ENCODE measurements at regions not wholly inside any gene's neighbourhood (a gene's known extent, or its start where the extent isn't known, plus 50 kb on each side); places are given as distances from the start of the nearest gene placed in this dataset.

DNA sequence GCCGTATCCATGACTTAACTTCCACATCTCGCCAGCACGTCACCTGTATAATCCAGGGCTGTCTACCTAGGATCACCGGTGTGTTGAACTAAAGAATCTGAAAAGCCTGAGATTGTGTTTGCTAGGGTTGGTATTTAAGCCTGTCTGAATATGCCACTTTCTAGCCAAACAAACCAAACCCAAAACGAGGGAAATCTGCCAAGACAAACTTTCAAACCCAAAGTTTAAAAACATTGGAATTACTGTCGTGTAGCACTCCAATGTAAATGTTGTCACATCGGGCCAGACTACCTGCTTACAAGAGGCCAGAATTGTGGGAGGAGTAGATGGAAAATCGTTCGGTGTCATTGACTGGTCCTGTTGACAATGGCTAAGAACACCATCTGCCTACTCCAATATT is 747.8 kb downstream of the EFNB2 start:
- DNase-seq (ENCODE audit: low read depth) = no peak

- DNase-seq (ENCODE audit: low read depth) = no peak
Observed at GRCh38 chr13:105785436-105785835, 750.0 kb downstream of the EFNB2 start.

DNA sequence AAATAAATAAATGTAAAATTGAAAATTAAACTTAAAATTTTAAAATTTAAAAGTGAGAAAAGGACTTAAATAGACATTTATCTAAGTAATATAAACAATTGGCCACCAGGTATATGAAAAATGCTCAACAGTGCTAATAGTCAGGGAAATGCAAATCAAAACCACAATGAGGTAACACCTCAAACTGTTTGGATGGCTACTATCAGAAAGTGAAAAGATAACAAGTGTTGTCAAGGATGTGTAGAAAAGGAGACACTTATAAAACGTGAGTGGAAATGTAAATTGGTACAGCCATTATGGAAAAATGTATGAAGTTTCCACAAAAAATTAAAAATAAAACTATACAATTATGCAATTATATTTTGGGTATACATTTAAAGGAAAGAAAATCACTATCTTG is 752.2 kb downstream of the EFNB2 start:
- no peak for DNase-seq (ENCODE audit: low read depth)

DNA sequence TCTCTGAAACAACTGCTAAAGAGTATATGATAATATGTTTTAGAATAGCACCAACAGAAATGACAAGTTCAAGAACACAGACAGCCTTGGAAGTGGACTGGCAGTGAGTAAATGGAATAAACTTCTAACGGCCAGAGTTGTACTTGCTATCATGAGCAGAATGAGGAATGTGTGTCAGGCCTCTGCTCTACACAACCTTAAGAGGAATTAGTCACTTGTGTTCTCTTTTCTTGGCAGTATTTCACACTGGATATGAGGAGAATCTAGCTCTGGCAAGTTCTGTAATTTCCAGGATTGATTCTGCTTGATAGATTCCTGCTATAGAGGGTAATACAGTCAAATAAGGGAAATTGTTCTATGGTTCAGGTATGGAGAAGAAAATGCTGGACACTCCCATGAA is 757.3 kb downstream of the EFNB2 start:
- no peak for DNase-seq (ENCODE audit: low read depth)

GRCh38 chr13:105774739-105775460 is 760.6 kb downstream of the EFNB2 start:
- DNase-seq (ENCODE audit: low read depth) = no peak

GRCh38 chr13:105773863-105774538 is 761.5 kb downstream of the EFNB2 start:
- no peak for DNase-seq (ENCODE audit: low read depth)

- no peak for DNase-seq (ENCODE audit: low read depth)
Observed at GRCh38 chr13:105773241-105773640, 762.2 kb downstream of the EFNB2 start.

DNA sequence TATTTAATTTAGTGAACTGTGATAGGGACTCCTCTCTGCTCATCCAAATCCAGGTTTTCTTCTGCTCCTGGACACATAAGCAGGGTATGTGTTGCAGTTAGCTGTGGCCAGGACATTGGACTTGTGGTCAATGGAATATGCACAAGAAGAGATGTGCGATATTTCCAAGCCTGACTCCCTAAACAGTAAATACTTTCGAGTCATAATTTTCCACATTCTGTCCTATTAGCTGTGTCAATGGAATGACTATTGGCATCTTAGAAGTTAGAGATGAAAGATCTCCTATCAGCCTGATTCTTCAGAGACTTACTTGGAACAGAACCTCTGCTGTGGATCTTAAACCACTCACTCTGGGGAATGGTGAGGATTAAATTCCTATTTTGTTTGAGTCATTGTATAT is 771.0 kb downstream of the EFNB2 start:
- DNase-seq (ENCODE audit: low read depth) = no peak

- no peak for DNase-seq (ENCODE audit: low read depth)
Observed at GRCh38 chr13:105763851-105764250, 771.6 kb downstream of the EFNB2 start.

GRCh38 chr13:105762096-105762495 is 773.4 kb downstream of the EFNB2 start:
- DNase-seq (ENCODE audit: low read depth) = no peak

DNA sequence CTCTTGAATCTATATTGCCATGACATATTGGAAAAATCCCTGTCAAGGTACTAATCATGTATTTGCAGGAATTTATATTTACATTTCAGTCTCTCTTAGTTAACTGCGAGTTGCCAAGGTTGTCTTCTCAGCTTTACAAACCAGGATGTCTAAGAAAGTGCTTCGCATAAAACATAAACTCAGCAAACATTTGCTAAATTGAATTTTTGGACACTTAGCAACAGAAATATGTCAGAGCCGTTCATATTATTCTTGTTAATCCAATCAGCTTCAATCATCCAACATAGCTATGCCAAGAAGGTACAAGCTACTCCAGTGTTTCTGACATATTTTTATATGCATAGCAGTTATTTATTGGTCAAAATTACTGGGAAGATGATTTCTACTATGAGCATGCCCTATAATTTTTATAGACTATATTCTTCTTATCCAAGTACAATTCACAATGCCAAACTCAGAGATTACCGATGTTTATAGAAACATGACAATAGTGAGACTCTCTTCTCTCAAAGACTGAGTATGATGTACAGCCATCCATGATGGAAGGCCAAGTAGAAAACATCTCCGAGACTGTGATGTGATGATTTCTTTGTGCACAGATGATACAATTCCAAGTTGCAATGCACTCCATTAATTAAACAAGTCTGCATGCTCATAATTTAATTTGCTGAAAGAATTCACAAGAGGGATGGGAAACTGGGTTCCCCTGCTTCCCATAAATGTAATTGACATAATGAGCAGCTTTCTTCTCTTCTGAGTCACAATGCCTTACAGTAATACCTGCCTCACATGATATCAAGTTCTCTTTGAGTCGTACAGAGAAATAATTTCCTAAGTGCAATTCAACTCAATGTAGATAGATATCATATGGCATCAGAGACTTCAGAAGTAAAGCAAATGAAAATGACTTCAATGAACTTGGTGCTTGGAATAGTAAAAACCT is 776.3 kb downstream of the EFNB2 start:
- DNase-seq (ENCODE audit: low read depth) = no peak

DNA sequence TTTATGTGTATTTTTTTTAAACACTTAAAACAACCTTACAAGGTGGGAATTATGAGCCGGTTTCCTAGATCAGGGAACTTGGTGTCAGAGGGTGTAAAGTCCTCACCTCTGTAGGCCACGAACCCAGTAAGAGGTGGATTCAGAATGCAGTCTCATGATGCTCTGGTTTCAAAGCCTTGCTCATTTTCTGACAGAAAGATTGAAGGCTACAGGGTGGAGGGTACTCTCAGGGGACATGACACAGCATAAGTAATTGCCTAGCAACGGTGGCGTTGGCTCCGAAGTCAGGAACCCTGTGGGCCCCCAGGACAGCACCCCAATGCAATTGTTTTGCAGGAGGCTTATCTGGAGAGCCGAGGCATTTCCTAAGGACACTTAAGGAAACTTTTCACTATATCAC is 794.7 kb downstream of the EFNB2 start:
- DNase-seq (ENCODE audit: low read depth) = no peak

- DNase-seq (ENCODE audit: low read depth) = no peak
Observed at GRCh38 chr13:105737688-105738087, 797.8 kb downstream of the EFNB2 start.

GRCh38 chr13:105735281-105735680 is 800.2 kb downstream of the EFNB2 start:
- DNase-seq (ENCODE audit: low read depth) = no peak

GRCh38 chr13:105732806-105733529 is 802.5 kb downstream of the EFNB2 start:
- no peak for DNase-seq (ENCODE audit: low read depth)

DNA sequence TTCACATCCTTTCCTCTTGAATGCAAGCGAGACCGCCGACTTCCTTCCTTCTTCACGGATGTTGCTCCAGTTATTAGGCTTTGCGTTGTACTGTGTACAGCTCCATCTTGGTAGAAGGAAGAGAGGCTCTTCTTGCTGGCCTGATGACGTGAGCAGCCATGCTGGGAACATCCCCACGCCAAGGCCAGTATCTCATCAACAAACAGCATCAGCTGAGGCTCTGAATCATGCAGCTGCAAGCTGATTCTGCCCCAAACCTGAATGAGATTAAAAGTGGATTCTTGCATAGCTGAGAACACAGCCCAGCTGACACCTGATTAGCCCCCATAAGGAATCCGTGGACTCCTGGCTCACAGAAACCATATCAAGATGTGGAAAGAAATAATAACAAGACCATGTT is 809.6 kb downstream of the EFNB2 start:
- DNase-seq (ENCODE audit: low read depth) = no peak

DNA sequence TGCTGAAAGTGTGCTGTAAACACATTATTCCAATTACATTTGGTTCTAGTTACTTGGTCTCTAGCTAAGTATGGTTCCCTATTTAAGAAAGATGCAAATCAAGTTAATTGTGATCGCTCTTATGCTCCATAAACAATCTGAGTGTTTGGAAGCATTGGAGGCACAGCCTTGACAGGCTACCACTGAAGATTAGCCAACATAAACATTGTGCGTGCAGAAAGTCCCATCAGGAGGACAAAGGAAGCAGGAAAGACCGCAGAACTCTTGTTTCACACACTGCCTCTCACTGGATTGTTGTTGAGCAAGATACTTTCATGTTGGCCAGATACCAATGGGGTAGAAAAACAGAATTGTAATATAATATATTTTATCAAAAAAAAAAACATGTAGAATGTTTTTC is 814.4 kb downstream of the EFNB2 start:
- DNase-seq (ENCODE audit: low read depth) = no peak

- DNase-seq (ENCODE audit: low read depth) = no peak
Observed at GRCh38 chr13:105719859-105720258, 815.6 kb downstream of the EFNB2 start.

DNA sequence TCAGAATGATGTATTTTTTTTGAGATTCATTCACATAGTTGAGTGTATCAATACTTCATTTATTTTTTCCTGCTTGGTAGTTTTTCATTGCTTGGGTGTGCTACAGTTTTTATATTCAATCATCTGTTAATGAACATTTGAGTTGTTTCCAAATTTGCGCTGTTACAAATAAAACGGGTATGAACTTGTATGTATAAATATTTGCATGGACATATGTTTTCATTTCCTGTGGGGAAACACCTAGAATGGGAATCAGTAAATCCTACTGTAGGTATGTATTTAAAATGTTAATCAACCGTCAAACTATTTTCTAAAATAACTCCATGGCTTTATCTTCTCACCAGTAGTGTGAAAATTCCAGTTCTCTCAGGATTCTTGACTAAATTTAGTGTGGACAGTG is 826.3 kb downstream of the EFNB2 start:
- no peak for DNase-seq (ENCODE audit: low read depth)

- no peak for DNase-seq (ENCODE audit: low read depth)
Observed at GRCh38 chr13:105703843-105704242, 831.6 kb downstream of the EFNB2 start.

- no peak for DNase-seq (ENCODE audit: low read depth)
Observed at GRCh38 chr13:105702441-105702840, 833.0 kb downstream of the EFNB2 start.

GRCh38 chr13:105692769-105693168 is 842.7 kb downstream of the EFNB2 start:
- DNase-seq (ENCODE audit: low read depth) = no peak
